GM12891 (cell line): ENCODE measurements at regions not wholly inside any gene's neighbourhood (a gene's known extent, or its start where the extent isn't known, plus 50 kb on each side); places are given as distances from the start of the nearest gene placed in this dataset.

Experiments
- POLR2A ChIP-seq: IDR thresholded peaks from 2 replicates; pipeline ENCODE4 v1.6.1; 2011; ENCODE audit warnings: low read depth, low read length, control low read depth
- POLR2AphosphoS5 ChIP-seq: IDR thresholded peaks from 2 replicates; pipeline ENCODE4 v1.6.1; 2011; ENCODE audit warnings: low read depth, low read length, control low read depth
- SPI1 ChIP-seq: IDR thresholded peaks from 2 replicates; pipeline ENCODE4 v1.6.1; 2011; ENCODE audit warnings: low read depth, low read length, control low read depth
- TAF1 ChIP-seq: IDR thresholded peaks from 2 replicates; pipeline ENCODE4 v1.6.1; 2011; ENCODE audit warnings: low read depth, low read length, control low read depth

DNA sequence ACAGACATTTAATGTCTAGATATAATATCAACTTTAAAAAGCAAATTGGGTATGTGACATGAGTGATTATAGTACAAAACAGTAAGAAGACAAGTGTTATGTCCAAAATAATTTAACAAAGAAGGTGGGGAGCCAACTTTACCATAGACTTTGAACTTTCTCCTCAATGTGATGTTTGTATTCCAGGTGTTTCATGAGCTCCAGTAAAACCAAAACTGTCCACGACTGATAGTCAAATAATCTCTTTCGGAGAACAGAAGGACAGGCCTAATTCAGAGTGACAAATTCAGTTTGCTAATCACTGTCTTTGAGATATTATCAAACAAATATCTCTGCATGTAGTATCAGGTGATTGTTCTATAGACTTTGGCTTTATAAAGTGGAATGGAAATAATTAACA is 1112.6 kb downstream of the SLC6A15 start:
- TF ChIP-seq POLR2A (no peak), POLR2AphosphoS5 (no peak), TAF1 (no peak), SPI1 (no peak)
